Hepatic stellate cell (primary cell): ENCODE measurements at regions not wholly inside any gene's neighbourhood (a gene's known extent, or its start where the extent isn't known, plus 50 kb on each side); places are given as distances from the start of the nearest gene placed in this dataset.

Experiments
- DNase-seq: peaks from one replicate; pipeline ENCODE4 v3.0.0; 2011; ENCODE audit warnings: low spot score

DNA sequence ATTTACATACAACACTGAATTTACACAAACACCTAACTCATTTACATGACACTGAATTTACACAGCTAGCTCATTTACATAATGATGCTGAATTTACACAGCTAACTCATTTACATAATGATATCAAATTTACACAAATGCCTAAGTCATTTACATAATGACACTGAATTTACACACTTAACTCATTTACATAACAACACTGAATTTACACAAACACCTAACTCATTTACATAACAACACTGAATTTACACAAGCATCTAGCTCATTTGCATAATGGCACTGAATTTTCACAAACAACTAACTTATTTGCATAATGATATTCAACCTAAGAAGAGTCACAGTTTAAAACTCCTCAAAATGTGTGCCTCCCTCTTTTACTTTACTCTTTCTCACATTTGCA lies 511.7 kb downstream of the GALR1 start:
- no peak for DNase-seq

DNA sequence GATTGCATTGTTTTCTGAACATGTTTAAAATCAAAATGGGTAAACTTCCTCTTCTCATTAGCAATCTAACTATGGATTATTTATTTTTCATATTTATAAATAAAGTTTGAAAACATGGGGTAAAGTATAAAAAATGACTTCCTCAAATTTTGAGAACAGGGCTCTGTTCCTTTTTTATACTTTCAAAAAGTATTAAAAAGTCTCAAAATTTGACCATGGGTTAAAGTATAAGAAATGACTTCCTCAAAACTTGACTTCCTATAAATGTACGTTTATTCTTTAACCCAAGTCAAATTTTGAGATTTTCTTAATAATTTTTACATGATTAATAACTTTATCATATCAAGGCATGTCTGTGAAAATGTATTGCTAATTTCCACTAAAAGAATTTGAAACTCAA lies 512.4 kb downstream of the GALR1 start:
- DNase-seq, result no peak

DNA sequence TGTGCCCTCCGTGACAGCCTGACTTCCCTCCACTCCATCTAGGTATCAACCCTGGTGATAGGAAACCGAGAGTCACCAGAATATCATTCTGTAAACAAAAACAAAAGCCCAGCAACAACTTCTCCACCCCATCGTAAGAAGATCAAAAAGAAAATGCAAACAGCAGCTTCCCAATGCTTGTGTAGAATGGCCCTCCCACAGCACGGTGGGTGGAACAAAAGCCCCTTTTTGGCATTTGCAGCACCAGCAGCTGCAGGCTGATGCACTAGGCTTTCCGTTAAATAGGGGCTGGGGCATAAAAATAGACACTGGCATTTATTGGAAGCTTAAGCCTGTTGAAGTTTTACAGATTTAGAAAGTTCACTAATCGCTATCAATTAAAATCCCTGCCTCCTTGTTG lies 513.0 kb downstream of the GALR1 start:
- DNase-seq, result no peak

DNA sequence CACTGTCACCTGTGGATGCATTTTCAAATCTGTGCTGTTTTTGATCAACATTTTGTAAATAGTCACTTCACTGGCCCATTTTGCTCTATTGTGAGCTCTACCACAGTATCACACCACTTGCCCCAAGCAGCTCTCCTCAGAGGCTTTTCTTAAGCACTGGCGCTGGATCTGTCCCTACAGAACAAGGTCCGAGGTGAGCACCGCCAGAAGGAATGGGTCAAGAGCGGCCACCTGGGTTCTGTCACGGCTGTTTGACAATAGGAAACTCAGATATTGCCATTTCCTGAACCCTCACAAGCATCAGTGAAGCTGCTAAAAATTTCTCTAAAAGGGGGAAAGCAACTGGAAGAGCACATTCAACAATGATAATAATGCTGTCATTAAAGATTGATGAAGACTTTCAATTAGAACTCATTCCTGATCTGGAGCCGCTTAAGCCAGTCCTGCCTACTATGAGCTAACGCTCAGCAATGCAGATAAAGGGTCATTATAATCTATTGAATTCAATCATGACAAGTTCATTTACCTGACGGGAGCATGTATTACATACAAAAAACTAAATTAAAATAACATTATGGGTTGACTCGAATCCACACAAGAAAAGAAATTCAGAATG lies 514.0 kb downstream of the GALR1 start:
- DNase-seq, result no peak

DNA sequence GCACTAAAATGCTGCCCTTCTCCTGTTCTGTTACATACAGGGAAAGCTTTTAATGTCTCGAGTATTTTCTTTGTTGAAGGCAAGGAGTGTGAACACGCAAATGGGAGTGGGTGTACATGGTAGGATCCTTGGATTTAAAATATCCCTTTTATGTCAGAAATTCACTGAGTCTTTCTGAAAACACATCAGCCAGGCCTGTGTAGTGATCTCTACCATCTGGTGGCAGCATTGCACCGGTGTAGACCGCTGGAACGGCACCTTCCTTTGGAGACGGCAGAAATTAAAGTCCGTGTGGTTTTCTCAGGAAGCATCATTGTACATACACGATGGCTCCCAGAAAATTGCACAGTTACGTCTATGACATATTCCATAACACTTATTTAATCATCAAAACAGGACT lies 515.8 kb downstream of the GALR1 start:
- DNase-seq, result no peak

DNA sequence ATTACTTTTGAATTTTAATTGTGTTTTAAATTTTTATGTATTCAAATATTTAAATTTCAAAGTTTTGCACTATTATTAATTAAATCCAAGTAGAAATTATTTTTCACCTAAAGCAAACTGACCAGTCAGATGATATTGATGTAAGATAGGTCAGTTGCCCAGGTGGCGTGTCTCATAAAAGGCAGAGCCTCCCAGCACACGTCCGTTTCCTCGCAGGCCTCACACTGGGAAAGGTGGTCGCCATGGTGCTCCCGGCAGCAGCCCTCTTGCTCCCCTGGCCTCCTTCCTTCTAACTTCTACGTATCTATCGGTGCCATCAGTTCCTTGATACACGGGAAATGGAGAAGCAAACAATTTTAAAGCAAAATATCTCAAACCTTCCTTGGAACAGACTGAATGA lies 516.8 kb downstream of the GALR1 start:
- no peak for DNase-seq

DNA sequence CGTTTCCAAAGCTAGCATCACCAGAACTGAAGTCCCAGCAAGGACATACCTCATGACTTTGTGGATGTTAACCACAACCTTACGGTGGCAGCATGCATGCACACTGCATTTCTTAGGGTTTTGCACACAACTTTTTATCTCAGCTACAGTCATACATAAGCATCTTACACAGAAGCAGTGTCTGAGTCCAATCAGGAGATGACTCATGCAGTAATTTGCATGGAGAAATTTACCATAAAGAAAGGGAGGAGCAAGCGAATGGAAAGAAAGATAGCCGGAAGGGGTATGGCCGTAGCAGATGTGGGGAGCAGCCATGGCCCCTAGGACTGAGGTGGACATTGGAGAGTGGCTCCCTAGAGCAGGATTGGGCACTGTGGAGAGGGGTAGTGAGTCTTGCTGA lies 522.5 kb downstream of the GALR1 start:
- no peak for DNase-seq

DNA sequence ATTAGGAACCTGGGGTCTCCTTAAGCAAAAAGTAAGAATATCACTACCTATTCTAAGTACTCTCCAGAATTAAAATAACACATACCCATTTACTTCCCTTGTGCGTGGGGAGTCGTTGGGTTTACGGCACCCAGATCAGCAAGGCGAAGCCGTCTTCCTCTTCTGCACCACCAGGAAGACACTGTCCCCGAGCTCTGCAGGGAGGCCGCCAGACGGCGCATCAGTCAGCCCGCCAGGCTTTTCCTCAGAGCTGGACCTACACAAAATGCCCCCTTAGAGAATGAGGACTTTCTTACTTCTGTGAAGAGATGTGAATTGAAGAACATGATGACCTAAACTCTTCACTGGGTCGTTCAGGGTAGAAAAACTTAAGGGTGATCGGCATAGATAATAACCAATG lies 526.5 kb downstream of the GALR1 start:
- no peak for DNase-seq

DNA sequence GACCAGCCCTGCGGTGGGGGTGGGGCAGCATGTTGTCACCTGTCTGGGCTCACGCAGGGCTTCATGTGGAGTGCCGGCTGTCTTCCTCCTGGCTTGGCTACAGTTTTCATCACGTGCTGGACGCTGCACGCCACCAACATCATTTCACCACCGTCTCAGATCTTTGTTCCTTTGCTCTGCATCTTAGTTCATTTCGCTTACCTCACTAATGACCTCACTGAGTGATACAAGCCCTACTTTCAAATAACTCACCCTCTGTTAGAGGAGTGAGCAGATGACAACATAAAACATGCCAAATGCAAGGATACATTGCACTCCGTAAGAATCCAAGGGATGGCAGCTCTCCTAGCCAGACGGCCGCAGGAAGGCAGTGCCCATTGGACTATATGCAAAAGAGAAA lies 527.5 kb downstream of the GALR1 start:
- DNase-seq, result no peak

DNA sequence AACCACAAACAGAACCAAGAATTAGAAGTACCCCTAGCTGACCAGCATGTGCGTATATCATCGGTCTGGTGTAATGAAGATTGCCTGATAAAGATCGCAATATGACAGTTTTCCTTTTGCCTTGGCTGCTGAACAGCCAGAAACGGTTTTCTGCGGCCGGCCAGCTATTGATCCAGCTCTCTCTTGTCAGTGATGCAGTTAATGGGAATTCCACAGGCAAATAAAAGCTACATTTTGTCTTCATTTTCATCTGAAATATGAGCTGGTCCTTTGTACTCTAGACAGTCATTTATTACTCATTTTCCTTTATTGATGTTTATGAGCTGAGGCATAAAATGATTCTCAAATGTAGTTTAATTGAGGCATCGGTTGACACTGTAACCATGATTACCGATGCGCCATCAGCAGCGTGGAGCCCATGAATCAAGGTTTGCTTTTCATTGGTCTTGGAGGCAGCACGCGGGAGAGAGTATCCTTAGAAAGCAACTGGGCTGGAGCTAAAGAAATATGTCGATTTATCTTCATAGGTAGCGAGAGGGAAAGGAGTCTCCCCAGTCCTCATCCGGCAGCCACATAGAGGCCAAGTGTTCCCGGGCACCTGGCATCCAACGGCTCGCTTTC lies 535.2 kb downstream of the GALR1 start:
- DNase-seq, result no peak

DNA sequence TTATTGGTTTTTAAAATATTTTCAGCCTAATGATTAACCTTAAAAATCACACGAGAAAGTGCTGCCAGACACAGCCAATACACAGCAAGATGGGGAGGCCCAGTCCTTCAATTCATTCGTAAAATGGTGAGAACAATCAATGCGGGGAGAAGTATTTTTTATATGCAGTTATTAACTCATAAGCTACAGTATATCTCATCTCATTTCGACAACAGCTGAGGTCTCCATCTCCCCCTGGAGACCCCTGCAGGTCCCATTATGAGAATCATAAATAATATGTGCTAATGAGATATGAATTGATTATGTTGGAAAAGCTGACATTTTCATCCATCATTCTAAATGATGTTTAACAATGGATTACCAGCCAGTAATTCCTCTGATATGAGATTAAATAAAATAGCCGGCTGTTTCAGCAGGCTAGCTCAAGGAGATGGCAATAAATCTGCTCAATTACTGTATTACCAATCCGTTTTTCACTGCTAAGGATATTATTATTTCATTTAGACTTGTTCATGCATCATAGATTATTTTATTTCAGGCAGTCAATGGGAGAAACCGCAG lies 535.8 kb downstream of the GALR1 start:
- DNase-seq, result no peak

DNA sequence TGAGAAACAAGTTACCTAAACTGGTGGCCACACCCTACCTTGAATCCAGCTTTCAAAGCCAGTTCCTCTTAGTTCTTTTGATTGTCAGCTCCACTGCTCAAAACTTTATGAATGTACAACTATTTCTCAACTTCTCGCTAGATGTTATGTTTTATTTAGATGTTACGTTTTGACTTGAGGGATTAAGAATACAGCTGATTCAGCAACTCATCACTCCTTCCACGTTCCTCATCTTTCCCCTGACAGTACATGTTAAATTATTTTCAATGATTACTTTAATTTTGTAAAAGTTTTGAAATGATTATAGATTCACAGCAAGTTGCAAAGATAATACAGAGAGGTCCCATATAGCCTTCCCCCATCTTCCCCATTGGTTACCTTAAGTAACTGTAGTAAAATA lies 553.4 kb downstream of the GALR1 start:
- DNase-seq, result no peak

DNA sequence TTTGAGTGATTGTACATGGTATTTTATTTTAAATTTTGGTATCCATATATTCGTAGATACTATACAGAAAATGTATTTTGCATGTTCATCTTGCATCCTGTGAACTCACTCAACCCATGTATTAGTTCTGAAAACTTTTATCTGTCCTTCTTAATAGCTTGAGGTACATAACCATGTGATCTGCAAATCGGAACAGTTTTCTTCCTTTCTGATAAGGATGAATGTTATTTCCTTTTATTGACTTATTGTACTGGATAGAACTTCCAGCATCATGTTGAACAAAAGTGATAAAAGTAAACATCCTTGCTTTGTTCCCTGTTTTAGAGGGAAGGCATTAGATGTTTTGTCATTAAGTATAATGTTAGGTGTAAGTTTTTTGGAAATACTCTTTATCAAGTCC lies 554.7 kb downstream of the GALR1 start:
- no peak for DNase-seq

DNA sequence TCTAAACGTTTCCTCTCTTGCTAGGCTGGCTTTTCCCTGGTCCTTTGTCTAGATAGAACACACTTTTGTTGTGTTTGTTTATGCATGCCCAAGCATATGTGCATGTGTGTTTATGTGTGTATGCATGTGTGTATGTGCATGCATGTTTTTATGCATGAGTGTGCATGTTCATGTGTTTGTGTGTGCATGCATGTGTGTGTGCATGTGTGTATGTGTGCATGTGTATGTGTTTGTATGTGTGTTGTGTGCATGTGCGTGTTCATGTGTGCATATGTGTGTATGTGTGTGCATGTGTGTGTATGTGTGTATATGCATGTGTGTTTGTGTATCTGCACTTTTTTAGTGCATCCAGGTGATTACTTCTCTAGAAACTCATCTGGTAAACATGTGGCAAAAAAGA lies 558.0 kb downstream of the GALR1 start:
- no peak for DNase-seq

DNA sequence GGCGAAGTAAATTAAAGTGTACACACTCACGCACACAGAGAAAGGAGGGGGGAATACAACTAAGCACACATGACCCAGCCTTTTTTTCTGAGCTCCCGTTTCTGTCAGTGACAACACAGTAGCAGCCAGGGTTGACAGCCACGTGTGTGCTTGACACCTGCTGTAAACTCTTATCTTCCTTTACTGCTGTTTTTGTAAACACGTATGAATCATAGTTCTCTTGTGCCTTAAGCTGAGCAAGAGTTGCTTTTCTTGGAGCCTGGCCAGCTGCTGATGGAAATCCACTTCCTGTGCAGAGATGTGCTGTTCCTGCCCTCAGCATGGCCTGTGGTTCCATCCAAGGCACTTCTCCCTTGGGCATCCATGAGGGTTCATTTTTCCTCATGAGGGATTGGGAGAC lies 561.9 kb downstream of the GALR1 start:
- DNase-seq, result no peak

DNA sequence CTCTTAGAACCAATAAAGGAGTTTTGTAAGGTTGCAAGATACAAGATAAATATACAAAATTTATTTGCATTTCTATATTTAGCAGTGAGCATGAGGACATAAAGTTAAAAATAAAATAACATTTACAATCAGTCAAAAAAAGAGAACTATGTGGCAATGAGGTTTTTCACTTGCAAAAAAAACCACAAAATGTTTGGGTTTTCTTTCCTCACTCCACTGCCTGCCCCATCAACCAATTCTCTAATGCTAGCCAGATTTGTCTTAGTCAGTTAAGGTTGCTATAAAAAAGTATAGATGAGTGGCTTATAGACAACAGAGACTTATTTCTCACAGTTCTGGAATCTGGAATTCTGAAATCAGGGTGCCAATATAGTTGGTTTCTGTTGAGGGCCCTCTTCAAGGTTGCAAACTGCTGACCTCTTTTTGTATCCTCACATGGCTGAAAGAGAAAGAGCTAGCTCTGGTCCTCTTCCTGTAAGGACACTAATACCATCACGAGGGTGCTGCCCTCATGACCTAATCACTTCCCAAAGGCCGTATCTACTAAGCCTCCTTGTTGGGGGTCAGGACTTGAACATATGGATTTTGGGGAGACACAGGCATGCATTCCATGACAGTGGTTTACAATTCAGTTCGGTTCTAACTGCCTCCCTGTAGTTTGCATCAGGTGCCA lies 566.2 kb downstream of the GALR1 start:
- DNase-seq, result no peak

DNA sequence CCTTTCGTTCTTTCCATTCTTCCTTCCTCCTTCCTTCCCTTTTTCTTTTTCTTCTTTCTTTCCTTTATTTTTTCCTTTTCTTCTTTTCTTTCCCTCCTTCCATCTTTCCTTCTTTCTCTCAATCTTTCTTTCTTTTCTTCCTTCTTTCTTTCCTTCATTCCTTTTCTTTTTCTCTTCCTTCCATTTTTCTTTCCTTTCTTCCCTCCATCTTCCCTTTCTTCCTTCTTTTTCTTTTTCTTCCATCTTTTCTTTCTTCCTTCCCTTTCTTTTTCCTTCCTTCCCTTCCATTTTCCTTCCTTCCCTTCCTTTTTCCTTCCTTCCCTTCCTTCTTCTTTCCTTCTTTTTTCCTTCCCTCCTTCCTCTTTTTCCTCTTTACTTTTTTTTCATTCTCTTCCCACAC lies 568.7 kb downstream of the GALR1 start:
- DNase-seq, result no peak

DNA sequence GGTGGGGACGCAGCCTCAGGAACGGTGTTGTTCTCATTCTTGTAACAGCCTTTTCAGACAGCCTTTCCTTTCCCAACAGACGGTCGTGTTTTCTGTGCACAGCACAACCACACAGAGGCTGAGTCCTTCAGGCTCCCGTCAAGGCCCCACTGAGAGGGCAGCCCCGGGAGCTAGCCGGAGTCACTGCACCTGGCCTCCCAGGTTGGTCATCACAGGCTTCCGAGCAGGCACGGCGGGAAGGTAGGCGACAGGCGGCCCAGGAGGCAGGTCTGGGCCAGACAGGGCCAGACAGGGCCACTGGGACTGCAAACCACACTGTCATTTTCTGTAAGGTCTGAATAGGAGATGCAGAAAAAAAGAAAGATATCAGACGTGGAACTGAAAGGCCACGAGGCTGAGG lies 570.8 kb downstream of the GALR1 start:
- DNase-seq, result no peak

DNA sequence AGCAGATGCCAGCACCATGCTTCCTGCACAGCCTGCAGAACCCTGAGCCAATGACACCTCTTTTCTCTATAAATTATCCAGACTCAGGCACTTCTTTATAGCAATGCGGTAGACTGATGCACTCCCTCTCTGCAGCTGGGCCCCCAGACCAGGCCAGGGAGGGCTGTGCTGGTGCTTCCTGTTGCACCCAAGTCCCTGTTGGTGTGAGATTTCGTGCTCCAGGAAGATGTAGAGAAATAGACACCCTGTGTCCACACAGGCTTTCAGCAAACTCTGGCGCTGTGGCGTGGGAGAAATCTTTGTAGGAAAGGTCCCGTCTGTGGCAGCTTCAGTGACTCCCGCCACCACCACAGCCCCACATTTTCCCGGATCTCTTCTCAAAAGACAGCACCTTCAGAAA lies 572.2 kb downstream of the GALR1 start:
- DNase-seq, result no peak

DNA sequence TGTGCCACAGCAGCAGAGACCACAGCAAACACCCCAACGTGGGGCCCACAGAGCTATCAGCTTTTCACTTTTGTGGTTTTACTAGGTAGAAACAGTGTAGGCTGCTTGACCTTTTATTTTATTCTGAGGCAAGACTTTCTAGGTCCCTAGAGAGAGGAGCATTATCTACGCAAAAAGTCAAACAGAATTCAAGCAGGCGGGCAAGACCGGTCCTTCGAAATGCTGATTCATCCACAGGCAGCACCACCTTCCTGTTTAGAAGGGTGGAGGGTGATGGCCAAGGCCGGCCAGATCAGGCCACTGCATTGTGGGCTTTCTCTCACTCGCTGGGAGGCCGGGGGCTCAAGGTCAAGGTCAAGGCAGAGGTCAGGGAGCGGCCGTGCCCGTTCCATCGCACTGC lies 573.0 kb downstream of the GALR1 start:
- no peak for DNase-seq

DNA sequence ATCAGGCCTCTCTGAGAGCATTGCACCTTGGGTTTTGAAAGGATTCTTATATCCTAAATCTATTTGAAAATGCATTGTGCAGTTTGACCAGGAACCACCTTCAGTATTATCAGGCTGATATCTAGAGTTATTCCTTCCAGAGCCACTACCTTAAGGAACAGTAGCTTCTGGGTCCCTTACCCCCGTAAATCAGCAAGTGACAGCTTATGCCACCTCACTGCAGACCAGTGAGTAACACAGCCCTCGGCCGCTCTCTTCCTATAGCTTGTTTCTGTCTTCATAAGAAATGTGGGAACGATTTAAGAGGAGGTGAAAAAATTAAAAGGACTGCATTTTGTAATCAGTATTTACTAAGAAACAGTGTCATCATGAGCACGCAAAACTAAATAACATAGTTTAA lies 584.2 kb downstream of the GALR1 start:
- DNase-seq, result no peak

DNA sequence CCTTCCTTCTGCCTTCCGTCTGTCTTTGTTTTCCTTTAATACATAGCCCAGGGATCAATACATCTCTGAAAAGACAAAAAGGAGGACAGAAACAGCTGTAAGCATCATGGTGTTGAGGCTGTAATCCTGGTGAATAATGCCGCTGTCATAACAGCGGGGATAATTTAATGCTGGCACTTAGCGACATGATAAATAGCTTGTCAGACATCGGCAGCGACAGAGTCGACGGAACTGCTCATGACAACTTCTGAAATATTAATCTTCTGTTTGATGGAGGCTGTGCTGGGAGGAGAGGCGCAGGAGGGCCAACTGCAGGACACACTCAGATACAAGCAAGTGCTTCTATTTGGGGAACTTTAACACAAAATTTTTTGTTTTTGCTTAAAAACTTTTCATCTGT lies 602.2 kb downstream of the GALR1 start:
- no peak for DNase-seq

DNA sequence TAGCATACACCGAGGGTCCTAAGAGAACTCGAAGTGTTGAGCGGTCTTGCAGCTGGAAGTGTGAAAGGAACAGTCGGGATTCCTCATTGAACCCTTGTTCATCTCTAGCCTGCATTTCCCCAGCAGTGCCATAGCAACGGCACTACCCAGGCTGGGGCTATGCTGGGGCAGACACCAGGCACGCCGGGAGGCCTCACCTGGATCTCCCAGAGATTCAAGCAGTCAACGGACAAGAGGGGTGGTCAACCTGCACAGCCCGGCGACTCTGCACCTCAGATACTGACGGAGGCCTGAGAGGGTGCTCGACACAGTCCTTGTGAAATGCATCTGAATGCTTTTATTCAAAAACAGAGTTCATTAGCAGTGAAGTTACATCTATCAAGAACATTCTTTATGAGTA lies 604.2 kb downstream of the GALR1 start:
- DNase-seq, result no peak
